Trophoblast cell (in vitro differentiated cells and primary cell): ENCODE measurements at regions not wholly inside any gene's neighbourhood (a gene's known extent, or its start where the extent isn't known, plus 50 kb on each side); places are given as distances from the start of the nearest gene placed in this dataset.

Experiments used
- DNase-seq, 2 donors: peaks; one replicate each; pipeline ENCODE4 v3.0.0-alpha.2; 2016
- H2AFZ ChIP-seq: 2 replicates; pipeline ENCODE4 v1.6.1; 2013; ENCODE audit warnings: low read length, moderate library complexity, mild to moderate bottlenecking; ENCODE audit not compliant: insufficient read depth, poor library complexity
- H2AK5ac ChIP-seq: 2 replicates; pipeline ENCODE4 v1.6.1; 2013; ENCODE audit warnings: mild to moderate bottlenecking, low read length
- H2BK120ac ChIP-seq: 2 replicates; pipeline ENCODE4 v1.6.1; 2013; ENCODE audit warnings: low read length, mild to moderate bottlenecking, moderate library complexity; ENCODE audit not compliant: insufficient read depth, poor library complexity
- H2BK12ac ChIP-seq: 2 replicates; pipeline ENCODE4 v1.6.1; 2013; ENCODE audit warnings: mild to moderate bottlenecking, low read length, moderate library complexity
- H2BK5ac ChIP-seq: 2 replicates; pipeline ENCODE4 v1.6.1; 2013; ENCODE audit warnings: low read length, low read depth, moderate library complexity, mild to moderate bottlenecking; ENCODE audit not compliant: poor library complexity
- H3K14ac ChIP-seq: 2 replicates; pipeline ENCODE4 v1.6.1; 2013; ENCODE audit warnings: mild to moderate bottlenecking, low read length
- H3K18ac ChIP-seq: 2 replicates; pipeline ENCODE4 v1.6.1; 2013; ENCODE audit warnings: mild to moderate bottlenecking, low read length
- H3K23ac ChIP-seq: 2 replicates; pipeline ENCODE4 v1.6.1; 2013; ENCODE audit warnings: low read length
- H3K27ac ChIP-seq: 2 replicates; pipeline ENCODE4 v1.5.1; 2013; ENCODE audit warnings: low read depth, mild to moderate bottlenecking, inconsistent platforms, low read length, moderate library complexity
- H3K27me3 ChIP-seq: 2 replicates; pipeline ENCODE4 v1.6.1; 2013; ENCODE audit warnings: inconsistent platforms, mild to moderate bottlenecking, low read length, moderate library complexity; ENCODE audit not compliant: insufficient read depth
- H3K36me3 ChIP-seq, 2 experiments: 1 replicate in 1 of 2; 2 replicates in 1 of 2; pipeline ENCODE4 v1.6.1; 2013; ENCODE audit warnings: low read length in 2 of 2, mild to moderate bottlenecking in 2 of 2, moderate library complexity in 1 of 2; ENCODE audit not compliant: insufficient read depth in 2 of 2, control insufficient read depth in 1 of 2
- H3K4ac ChIP-seq: 2 replicates; pipeline ENCODE4 v1.6.1; 2013; ENCODE audit warnings: low read depth, mild to moderate bottlenecking, low read length, moderate library complexity
- H3K4me1 ChIP-seq, 2 experiments: 1 replicate in 1 of 2; 2 replicates in 1 of 2; pipeline ENCODE4 v1.6.1; 2013; ENCODE audit warnings: low read length in 2 of 2, mild to moderate bottlenecking in 2 of 2, moderate library complexity in 1 of 2; ENCODE audit not compliant: insufficient read depth in 2 of 2, control insufficient read depth in 1 of 2
- H3K4me2 ChIP-seq: 2 replicates; pipeline ENCODE4 v1.6.1; 2013; ENCODE audit warnings: inconsistent platforms, mild to moderate bottlenecking, low read length, moderate library complexity
- H3K4me3 ChIP-seq: 2 replicates; pipeline ENCODE4 v1.5.1; 2013; ENCODE audit warnings: mild to moderate bottlenecking, low read depth, low read length, inconsistent platforms
- H3K79me1 ChIP-seq: one replicate; pipeline ENCODE4 v1.6.1; 2013; ENCODE audit warnings: low read length
- H3K79me2 ChIP-seq: 2 replicates; pipeline ENCODE4 v1.6.1; 2013; ENCODE audit warnings: low read length, mild to moderate bottlenecking; ENCODE audit not compliant: control insufficient read depth, insufficient read depth, poor library complexity
- H3K9ac ChIP-seq: 2 replicates; pipeline ENCODE4 v1.6.1; 2013; ENCODE audit warnings: mild to moderate bottlenecking, low read length
- H3K9me3 ChIP-seq: 2 replicates; pipeline ENCODE4 v1.6.1; 2013; ENCODE audit warnings: low read depth, mild to moderate bottlenecking, control low read depth, inconsistent platforms, low read length; ENCODE audit not compliant: insufficient read depth
- H4K12ac ChIP-seq: 2 replicates; pipeline ENCODE4 v1.6.1; 2013; ENCODE audit warnings: low read depth, mild to moderate bottlenecking, low read length, moderate library complexity
- H4K8ac ChIP-seq: 2 replicates; pipeline ENCODE4 v1.6.1; 2013; ENCODE audit warnings: low read depth, mild to moderate bottlenecking, low read length, moderate library complexity
- H4K91ac ChIP-seq: one replicate; pipeline ENCODE4 v1.6.1; 2013; ENCODE audit warnings: low read depth, mild to moderate bottlenecking, low read length, moderate library complexity
- WGBS: extraction: QIAGEN DNeasy Blood & Tissue Kit; methylation state at CpG from one replicate; pipeline ENCODE4 v1.1.7; 2013; ENCODE audit warnings: missing lambda C conversion rate; ENCODE audit not compliant: insufficient read length, insufficient coverage; ENCODE audit errors: extremely low coverage; 5-methylcytosine and 5-hydroxymethylcytosine counted together

GRCh38 chr13:61358599-61358998 lies 57.0 kb downstream of the PCDH20 start:
- Histone ChIP-seq H3K79me2 (no peaks in the 10 kb centered on the region), H3K9me3 (no peaks in the 10 kb centered on the region), H2BK5ac (no peak overlapping the region), H4K12ac (no peak overlapping the region), H3K27me3 (no peaks in the 10 kb centered on the region), H3K36me3 (no peaks in the 10 kb centered on the region), H3K18ac (no peak overlapping the region), H2AK5ac (no peak overlapping the region), H3K23ac (no peak overlapping the region), H3K9ac (no peak overlapping the region), H2AFZ (no peak overlapping the region), H3K79me1 (no peaks in the 10 kb centered on the region), H3K4ac (no peak overlapping the region), H2BK120ac (no peak overlapping the region), H3K4me3 (no peak overlapping the region), H3K4me2 (no peak overlapping the region), H4K8ac (no peak overlapping the region), H3K27ac (no peak overlapping the region), H3K4me1 (no peaks in the 10 kb centered on the region), H3K14ac (no peak overlapping the region), H4K91ac (no peak overlapping the region), H2BK12ac (no peak overlapping the region)
- no CpG with 5 or more reads among the region's 1 CpG for WGBS
- DNase-seq = no peak

- H3K79me2 ChIP-seq = no peaks in the 10 kb centered on the region
- H3K9me3 ChIP-seq = no peaks in the 10 kb centered on the region
- H3K4me2 ChIP-seq = no peak overlapping the region
- no peak overlapping the region for H3K18ac ChIP-seq
- H2BK120ac ChIP-seq = no peak overlapping the region
- H3K4me3 ChIP-seq = no peak overlapping the region
- no CpG with 5 or more reads among the region's 5 CpGs for WGBS
- no peak overlapping the region for H4K12ac ChIP-seq
- H3K36me3 ChIP-seq = no peaks in the 10 kb centered on the region
- no peak overlapping the region for H2AK5ac ChIP-seq
- H3K23ac ChIP-seq = no peak overlapping the region
- H3K4me1 ChIP-seq = no peaks in the 10 kb centered on the region
- DNase-seq = no peak
- H3K4ac ChIP-seq = no peak overlapping the region
- H2BK5ac ChIP-seq = no peak overlapping the region
- no peak overlapping the region for H3K14ac ChIP-seq
- H3K79me1 ChIP-seq = no peaks in the 10 kb centered on the region
- H2AFZ ChIP-seq = no peak overlapping the region
- no peak overlapping the region for H4K8ac ChIP-seq
- H2BK12ac ChIP-seq = no peak overlapping the region
- H4K91ac ChIP-seq = no peak overlapping the region
- H3K27me3 ChIP-seq = no peaks in the 10 kb centered on the region
- H3K9ac ChIP-seq = no peak overlapping the region
- H3K27ac ChIP-seq = no peak overlapping the region
Measured at GRCh38 chr13:61350341-61350740, 65.3 kb downstream of the PCDH20 start.

GRCh38 chr13:61339054-61339621 lies 76.5 kb downstream of the PCDH20 start:
- Histone ChIP-seq H3K36me3 (no peaks in the 10 kb centered on the region), H3K4me3 (no peak overlapping the region), H3K18ac (no peak overlapping the region), H2AFZ (no peak overlapping the region), H2BK120ac (no peak overlapping the region), H2BK5ac (no peak overlapping the region), H3K9ac (no peak overlapping the region), H3K4ac (no peak overlapping the region), H2AK5ac (no peak overlapping the region), H3K79me1 (no peaks in the 10 kb centered on the region), H4K91ac (no peak overlapping the region), H3K14ac (no peak overlapping the region), H2BK12ac (no peak overlapping the region), H3K23ac (no peak overlapping the region), H3K27ac (no peak overlapping the region), H4K8ac (no peak overlapping the region), H3K9me3 (peaks cover 3% of the 10 kb centered on the region), H4K12ac (no peak overlapping the region), H3K4me1 (no peaks in the 10 kb centered on the region), H3K79me2 (no peaks in the 10 kb centered on the region), H3K27me3 (no peaks in the 10 kb centered on the region), H3K4me2 (no peak overlapping the region)
- no peak for DNase-seq
- no CpG with 5 or more reads among the region's 45 CpGs for WGBS

GRCh38 chr13:61316647-61317046 lies 99.0 kb downstream of the PCDH20 start:
- H3K79me1 ChIP-seq = no peaks in the 10 kb centered on the region
- no peak overlapping the region for H3K4ac ChIP-seq
- WGBS = no CpG with 5 or more reads among the region's 1 CpG
- H3K27ac ChIP-seq = no peak overlapping the region
- H3K4me2 ChIP-seq = no peak overlapping the region
- H3K79me2 ChIP-seq = no peaks in the 10 kb centered on the region
- H2AFZ ChIP-seq = no peak overlapping the region
- H4K8ac ChIP-seq = no peak overlapping the region
- H4K91ac ChIP-seq = no peak overlapping the region
- H2AK5ac ChIP-seq = no peak overlapping the region
- DNase-seq = no peak
- H3K4me1 ChIP-seq = no peaks in the 10 kb centered on the region
- H2BK120ac ChIP-seq = no peak overlapping the region
- H3K27me3 ChIP-seq = no peaks in the 10 kb centered on the region
- no peak overlapping the region for H3K18ac ChIP-seq
- H3K9me3 ChIP-seq = no peaks in the 10 kb centered on the region
- H3K4me3 ChIP-seq = no peak overlapping the region
- no peak overlapping the region for H2BK12ac ChIP-seq
- H3K14ac ChIP-seq = no peak overlapping the region
- no peak overlapping the region for H3K9ac ChIP-seq
- H4K12ac ChIP-seq = no peak overlapping the region
- H3K36me3 ChIP-seq = no peaks in the 10 kb centered on the region
- no peak overlapping the region for H3K23ac ChIP-seq
- no peak overlapping the region for H2BK5ac ChIP-seq
